ENCODE measurements at regions not wholly inside any gene's neighbourhood (a gene's known extent, or its start where the extent isn't known, plus 50 kb on each side); places are given as distances from the start of the nearest gene placed in this dataset.
A peak's percentile ranks its signal among the peaks of the same experiment; 100 is the strongest.

GRCh38 chr14:30369502-30370180 lies 189.3 kb upstream of the G2E3 start:
- no peak overlapping the region for H3K4me3 Mint-ChIP-seq (ENCODE audit: unreplicated experiment)
- DNase-seq (ENCODE audit: low spot score): no peak
- H3K27me3 Mint-ChIP-seq (ENCODE audit: unreplicated experiment): no peaks in the 10 kb centered on the region
- TF ChIP-seq, protein P1, sequence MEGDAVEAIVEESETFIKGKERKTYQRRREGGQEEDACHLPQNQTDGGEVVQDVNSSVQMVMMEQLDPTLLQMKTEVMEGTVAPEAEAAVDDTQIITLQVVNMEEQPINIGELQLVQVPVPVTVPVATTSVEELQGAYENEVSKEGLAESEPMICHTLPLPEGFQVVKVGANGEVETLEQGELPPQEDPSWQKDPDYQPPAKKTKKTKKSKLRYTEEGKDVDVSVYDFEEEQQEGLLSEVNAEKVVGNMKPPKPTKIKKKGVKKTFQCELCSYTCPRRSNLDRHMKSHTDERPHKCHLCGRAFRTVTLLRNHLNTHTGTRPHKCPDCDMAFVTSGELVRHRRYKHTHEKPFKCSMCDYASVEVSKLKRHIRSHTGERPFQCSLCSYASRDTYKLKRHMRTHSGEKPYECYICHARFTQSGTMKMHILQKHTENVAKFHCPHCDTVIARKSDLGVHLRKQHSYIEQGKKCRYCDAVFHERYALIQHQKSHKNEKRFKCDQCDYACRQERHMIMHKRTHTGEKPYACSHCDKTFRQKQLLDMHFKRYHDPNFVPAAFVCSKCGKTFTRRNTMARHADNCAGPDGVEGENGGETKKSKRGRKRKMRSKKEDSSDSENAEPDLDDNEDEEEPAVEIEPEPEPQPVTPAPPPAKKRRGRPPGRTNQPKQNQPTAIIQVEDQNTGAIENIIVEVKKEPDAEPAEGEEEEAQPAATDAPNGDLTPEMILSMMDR (IDR thresholded peaks at IDR 0.05; ENCODE audit: unreplicated experiment): no peak
- no peaks in the 10 kb centered on the region for H3K36me3 Mint-ChIP-seq (ENCODE audit: low read depth, unreplicated experiment)
- no peaks in the 10 kb centered on the region for H3K4me1 Mint-ChIP-seq (ENCODE audit: unreplicated experiment)
- H3K27ac Mint-ChIP-seq (ENCODE audit: unreplicated experiment): no peak overlapping the region
- no peaks in the 10 kb centered on the region for H3K9me3 Mint-ChIP-seq (ENCODE audit: unreplicated experiment)

DNA sequence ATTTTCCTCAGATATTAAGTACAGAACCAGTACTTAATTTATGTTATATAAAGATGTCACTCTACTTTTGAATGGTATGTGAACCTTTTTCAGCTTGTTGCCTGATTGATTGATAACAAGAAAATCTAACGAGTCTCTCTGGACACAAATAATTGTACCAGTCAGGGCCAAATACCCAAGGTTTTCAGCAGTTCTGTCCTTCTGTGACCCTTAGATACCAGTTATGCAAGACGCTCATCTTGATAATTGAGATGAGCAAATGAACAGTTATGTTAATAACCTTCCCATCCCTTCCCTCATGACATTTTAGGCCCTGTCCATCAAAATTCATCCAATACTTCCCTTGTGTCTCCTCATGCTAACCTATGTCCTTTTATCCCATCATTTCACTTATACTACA lies 185.9 kb upstream of the G2E3 start:
- no peak overlapping the region for H3K4me3 Mint-ChIP-seq (ENCODE audit: unreplicated experiment)
- H3K27me3 Mint-ChIP-seq (ENCODE audit: unreplicated experiment): no peaks in the 10 kb centered on the region

GRCh38 chr14:30373526-30373925 lies 185.4 kb upstream of the G2E3 start:
- DNase-seq (ENCODE audit: low spot score): no peak
- no peak overlapping the region for H3K27ac Mint-ChIP-seq (ENCODE audit: unreplicated experiment)
- H3K27me3 Mint-ChIP-seq (ENCODE audit: unreplicated experiment): no peaks in the 10 kb centered on the region
- TF ChIP-seq, protein P1 (IDR thresholded peaks at IDR 0.05; ENCODE audit: unreplicated experiment): no peak
- H3K9me3 Mint-ChIP-seq (ENCODE audit: unreplicated experiment): no peaks in the 10 kb centered on the region
- no peaks in the 10 kb centered on the region for H3K4me1 Mint-ChIP-seq (ENCODE audit: unreplicated experiment)
- H3K4me3 Mint-ChIP-seq (ENCODE audit: unreplicated experiment): no peak overlapping the region
- no peaks in the 10 kb centered on the region for H3K36me3 Mint-ChIP-seq (ENCODE audit: low read depth, unreplicated experiment)

More for the DNA sequence above, 185.9 kb upstream of the G2E3 start:
- Mint-ChIP-seq H3K4me1 (ENCODE audit: unreplicated experiment) (no peaks in the 10 kb centered on the region), H3K27ac (ENCODE audit: unreplicated experiment) (no peak overlapping the region), H3K9me3 (ENCODE audit: unreplicated experiment) (no peaks in the 10 kb centered on the region), H3K36me3 (ENCODE audit: low read depth, unreplicated experiment) (no peaks in the 10 kb centered on the region)
- no peak for DNase-seq (ENCODE audit: low spot score)
- TF ChIP-seq, protein P1 (IDR thresholded peaks at IDR 0.05; ENCODE audit: unreplicated experiment): no peak

- H3K27ac Mint-ChIP-seq (ENCODE audit: unreplicated experiment): no peak overlapping the region
- H3K27me3 Mint-ChIP-seq (ENCODE audit: unreplicated experiment): no peaks in the 10 kb centered on the region
- no peak overlapping the region for H3K4me3 Mint-ChIP-seq (ENCODE audit: unreplicated experiment)
- DNase-seq (ENCODE audit: low spot score): peak; percentile 76
- H3K36me3 Mint-ChIP-seq (ENCODE audit: low read depth, unreplicated experiment): no peaks in the 10 kb centered on the region
- H3K9me3 Mint-ChIP-seq (ENCODE audit: unreplicated experiment): no peaks in the 10 kb centered on the region
- TF ChIP-seq, protein P1 (IDR thresholded peaks at IDR 0.05; ENCODE audit: unreplicated experiment): peak; percentile 83
- H3K4me1 Mint-ChIP-seq (ENCODE audit: unreplicated experiment): no peaks in the 10 kb centered on the region
Measured at GRCh38 chr14:30375296-30375892, 183.6 kb upstream of the G2E3 start.

DNA sequence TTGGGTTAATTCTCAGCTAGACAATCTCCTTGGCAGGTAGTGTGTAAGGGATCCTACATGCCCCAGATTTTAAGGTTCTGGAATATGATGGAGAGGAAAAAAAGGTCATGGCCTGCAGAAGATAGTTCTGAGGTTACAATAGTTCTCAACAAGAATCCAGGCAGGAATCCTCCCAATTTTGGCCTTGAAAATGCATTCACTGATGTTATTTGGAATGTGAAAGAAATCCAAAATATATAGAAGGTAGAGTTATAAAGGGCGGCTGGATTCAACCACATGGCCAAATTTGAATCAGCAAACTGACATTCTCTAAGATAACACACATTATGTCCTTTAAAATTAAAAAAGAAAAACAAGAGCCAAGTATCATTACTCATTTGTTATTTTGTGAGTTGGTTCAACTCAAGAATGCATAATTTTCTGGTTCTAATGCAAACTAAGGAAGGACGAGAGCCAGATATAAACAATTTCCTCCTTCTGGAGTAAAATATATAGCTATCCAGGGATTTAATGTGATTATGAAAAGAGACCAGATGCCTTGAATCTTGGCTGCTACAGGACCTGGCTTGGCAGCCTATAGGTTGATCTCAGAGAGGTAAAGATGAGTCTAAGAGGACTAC lies 177.0 kb upstream of the G2E3 start:
- Mint-ChIP-seq H3K27me3 (ENCODE audit: unreplicated experiment) (no peaks in the 10 kb centered on the region), H3K4me1 (ENCODE audit: unreplicated experiment) (no peaks in the 10 kb centered on the region), H3K4me3 (ENCODE audit: unreplicated experiment) (no peak overlapping the region), H3K36me3 (ENCODE audit: low read depth, unreplicated experiment) (no peaks in the 10 kb centered on the region), H3K9me3 (ENCODE audit: unreplicated experiment) (no peaks in the 10 kb centered on the region), H3K27ac (ENCODE audit: unreplicated experiment) (no peak overlapping the region)
- TF ChIP-seq, protein P1 (IDR thresholded peaks at IDR 0.05; ENCODE audit: unreplicated experiment): no peak
- no peak for DNase-seq (ENCODE audit: low spot score)
